Activated T-helper 1 cell treated with Interleukin-2 at 50 U/mL for 16 hours (primary cell): ENCODE measurements at regions not wholly inside any gene's neighbourhood (a gene's known extent, or its start where the extent isn't known, plus 50 kb on each side); places are given as distances from the start of the nearest gene placed in this dataset.
"Not testable (repeated sequence)": the region's sequence is repeated elsewhere in the genome, so short reads cannot be mapped to it uniquely, and the experiment has no call there.

Experiments used
- DNase-seq: peaks from one replicate; pipeline ENCODE4 v3.0.0-alpha.2; 2020; ENCODE audit warnings: low read depth

GRCh38 chr1:83218036-83218716, 780.8 kb downstream of the TTLL7 start:
- not testable (repeated sequence) for DNase-seq

- DNase-seq = not testable (repeated sequence)
These were observed 784.6 kb downstream of the TTLL7 start for GRCh38 chr1:83214317-83214716.

GRCh38 chr1:83213648-83214047, 785.3 kb downstream of the TTLL7 start:
- DNase-seq = not testable (repeated sequence)

- not testable (repeated sequence) for DNase-seq
These were observed 786.9 kb downstream of the TTLL7 start for GRCh38 chr1:83212033-83212432.

- DNase-seq = not testable (repeated sequence)
These were observed 790.4 kb downstream of the TTLL7 start for GRCh38 chr1:83208540-83208939.

GRCh38 chr1:83194610-83195009, 804.3 kb downstream of the TTLL7 start:
- DNase-seq = not testable (repeated sequence)

GRCh38 chr1:83182033-83182728, 816.8 kb downstream of the TTLL7 start:
- not testable (repeated sequence) for DNase-seq

GRCh38 chr1:83180621-83181020, 818.3 kb downstream of the TTLL7 start:
- not testable (repeated sequence) for DNase-seq

- not testable (repeated sequence) for DNase-seq
These were observed 831.3 kb downstream of the TTLL7 start for GRCh38 chr1:83167634-83168033.

GRCh38 chr1:83163879-83164475, 835.0 kb downstream of the TTLL7 start:
- not testable (repeated sequence) for DNase-seq

GRCh38 chr1:83158924-83159323, 840.0 kb downstream of the TTLL7 start:
- DNase-seq = not testable (repeated sequence)

GRCh38 chr1:83154306-83154705, 844.6 kb downstream of the TTLL7 start:
- DNase-seq = not testable (repeated sequence)

GRCh38 chr1:83151167-83151898, 847.6 kb downstream of the TTLL7 start:
- not testable (repeated sequence) for DNase-seq

- DNase-seq = not testable (repeated sequence)
These were observed 848.5 kb downstream of the TTLL7 start for GRCh38 chr1:83150479-83150878.

GRCh38 chr1:83145820-83146219, 853.1 kb downstream of the TTLL7 start:
- DNase-seq = not testable (repeated sequence)

GRCh38 chr1:83142802-83143201, 856.1 kb downstream of the TTLL7 start:
- not testable (repeated sequence) for DNase-seq

- DNase-seq = not testable (repeated sequence)
These were observed 863.3 kb downstream of the TTLL7 start for GRCh38 chr1:83135524-83136157.

- not testable (repeated sequence) for DNase-seq
These were observed 864.5 kb downstream of the TTLL7 start for GRCh38 chr1:83134322-83135014.

- no peak for DNase-seq
These were observed 867.3 kb downstream of the TTLL7 start for GRCh38 chr1:83131692-83131955.

- no peak for DNase-seq
These were observed 867.8 kb downstream of the TTLL7 start for GRCh38 chr1:83130886-83131691.

GRCh38 chr1:83129107-83129506, 869.8 kb downstream of the TTLL7 start:
- DNase-seq = no peak
